Ovary (tissue), 7 donors: ENCODE measurements at regions not wholly inside any gene's neighbourhood (a gene's known extent, or its start where the extent isn't known, plus 50 kb on each side); places are given as distances from the start of the nearest gene placed in this dataset.

Experiments
- DNase-seq, 5 donors: peaks; one replicate each; pipeline ENCODE4 v3.0.0-alpha.2; 2019 to 2020
- H3K27ac ChIP-seq, 2 donors: fragments of 200-600 bp; one replicate each; pipeline versions ENCODE4 v1.5.1 to v1.8.0; 2019 to 2022
- H3K27me3 ChIP-seq: fragments of 200-600 bp; one replicate; pipeline ENCODE4 v1.8.0; 2022
- H3K36me3 ChIP-seq: fragments of 200-600 bp; sonication (generic); one replicate; pipeline ENCODE4 v1.5.1; 2019
- H3K4me1 ChIP-seq: one replicate; pipeline ENCODE4 v1.8.1; 2013; ENCODE audit warnings: mild to moderate bottlenecking, moderate library complexity; ENCODE audit not compliant: insufficient read depth
- H3K4me3 ChIP-seq: fragments of 200-600 bp; sonication (generic); one replicate; pipeline ENCODE4 v1.5.1; 2017
- H3K9me3 ChIP-seq, 2 donors: fragments of 200-600 bp in 1 of 2; sonication (generic) in 1 of 2; one replicate each; pipeline versions ENCODE4 v1.5.1 to v1.8.1; 2013 to 2019; ENCODE audit warnings: mild to moderate bottlenecking in 1 of 2, moderate library complexity in 1 of 2
- EP300 ChIP-seq: sonication (generic); formaldehyde crosslinking; IDR thresholded peaks from one replicate; pipeline ENCODE4 v1.6.1; 2017; ENCODE audit warnings: antibody characterized with exemption
- POLR2A ChIP-seq: fragments of 450-650 bp; IDR thresholded peaks from one replicate; pipeline ENCODE4 v1.6.1; 2017; ENCODE audit warnings: antibody characterized with exemption, mild to moderate bottlenecking, moderate library complexity
- WGBS, 3 donors: extraction: QIAGEN DNeasy Blood & Tissue Kit in 1 of 3; methylation state at CpG; one replicate each; pipeline versions ENCODE4 v1.1.5 to v1.1.7; 2013 to 2017; 5-methylcytosine and 5-hydroxymethylcytosine counted together
- intact Hi-C, 4 donors: fragments of 100-400 bp; cut with DNase I; formaldehyde crosslinking; loops; one replicate each; pipeline versions ENCODE4 v1.11.0 to v1.15.1; 2022 to 2023
- TF ChIP-seq, protein P1 (sequence below), 3 donors: fragments of 450-650 bp in 2 of 3; fragments of 200-600 bp in 1 of 3; IDR thresholded peaks; one replicate each; pipeline versions ENCODE4 v1.5.1 to v1.8.0; 2016 to 2022; ENCODE audit warnings: antibody characterized with exemption in 3 of 3, mild to moderate bottlenecking in 1 of 3
- donor health status: DM: no; HTN: no; CAD: no; lungs with moderate emphysema.
- donor health status: DM: no; HTN: no; CAD: no.
- donor health status: Bipolar disorder and iron deficiency.
- donor health status: DM: no; HTN: no; CAD: no.
- donor health status: DM: yes; HTN: yes; CAD: no.

GRCh38 chr2:16277117-16277516, 336.8 kb downstream of the MYCN start:
- H3K9me3 ChIP-seq: no peaks in the 10 kb centered on the region
- intact Hi-C loops: loop anchor here in 1 of 4 donors (5.0 to 10.0 kb wide), 2 partner anchors 622 to 2000 kb away; no protein-coding TSS in a partner anchor
- no peak overlapping the region for H3K4me3 ChIP-seq
- TF ChIP-seq EP300 (no peak), POLR2A (no peak)
- TF ChIP-seq, protein P1, sequence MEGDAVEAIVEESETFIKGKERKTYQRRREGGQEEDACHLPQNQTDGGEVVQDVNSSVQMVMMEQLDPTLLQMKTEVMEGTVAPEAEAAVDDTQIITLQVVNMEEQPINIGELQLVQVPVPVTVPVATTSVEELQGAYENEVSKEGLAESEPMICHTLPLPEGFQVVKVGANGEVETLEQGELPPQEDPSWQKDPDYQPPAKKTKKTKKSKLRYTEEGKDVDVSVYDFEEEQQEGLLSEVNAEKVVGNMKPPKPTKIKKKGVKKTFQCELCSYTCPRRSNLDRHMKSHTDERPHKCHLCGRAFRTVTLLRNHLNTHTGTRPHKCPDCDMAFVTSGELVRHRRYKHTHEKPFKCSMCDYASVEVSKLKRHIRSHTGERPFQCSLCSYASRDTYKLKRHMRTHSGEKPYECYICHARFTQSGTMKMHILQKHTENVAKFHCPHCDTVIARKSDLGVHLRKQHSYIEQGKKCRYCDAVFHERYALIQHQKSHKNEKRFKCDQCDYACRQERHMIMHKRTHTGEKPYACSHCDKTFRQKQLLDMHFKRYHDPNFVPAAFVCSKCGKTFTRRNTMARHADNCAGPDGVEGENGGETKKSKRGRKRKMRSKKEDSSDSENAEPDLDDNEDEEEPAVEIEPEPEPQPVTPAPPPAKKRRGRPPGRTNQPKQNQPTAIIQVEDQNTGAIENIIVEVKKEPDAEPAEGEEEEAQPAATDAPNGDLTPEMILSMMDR (IDR thresholded peaks at IDR 0.05): no peak
- H3K4me1 ChIP-seq: no peaks in the 10 kb centered on the region
- no peaks in the 10 kb centered on the region for H3K36me3 ChIP-seq
- no peak for DNase-seq
- H3K27ac ChIP-seq: no peak overlapping the region
- WGBS, 3 donors: 89 to 97% (median 96%) methylated on average over 2 of the region's 2 CpGs
- H3K27me3 ChIP-seq: no peaks in the 10 kb centered on the region

GRCh38 chr2:16275661-16276060, 335.3 kb downstream of the MYCN start:
- DNase-seq: no peak
- 74 to 78% (median 78%) methylated on average over 4 of the region's 4 CpGs for WGBS, 3 donors
- H3K9me3 ChIP-seq: no peaks in the 10 kb centered on the region
- no peak overlapping the region for H3K27ac ChIP-seq
- H3K27me3 ChIP-seq: no peaks in the 10 kb centered on the region
- intact Hi-C loops: loop anchor here in 1 of 4 donors (5.0 to 10.0 kb wide), 2 partner anchors 621 to 1998 kb away; no protein-coding TSS in a partner anchor
- no peaks in the 10 kb centered on the region for H3K36me3 ChIP-seq
- TF ChIP-seq EP300: no peak
- TF ChIP-seq, protein P1 (IDR thresholded peaks at IDR 0.05): no peak
- H3K4me1 ChIP-seq: no peaks in the 10 kb centered on the region
- no peak overlapping the region for H3K4me3 ChIP-seq

DNA sequence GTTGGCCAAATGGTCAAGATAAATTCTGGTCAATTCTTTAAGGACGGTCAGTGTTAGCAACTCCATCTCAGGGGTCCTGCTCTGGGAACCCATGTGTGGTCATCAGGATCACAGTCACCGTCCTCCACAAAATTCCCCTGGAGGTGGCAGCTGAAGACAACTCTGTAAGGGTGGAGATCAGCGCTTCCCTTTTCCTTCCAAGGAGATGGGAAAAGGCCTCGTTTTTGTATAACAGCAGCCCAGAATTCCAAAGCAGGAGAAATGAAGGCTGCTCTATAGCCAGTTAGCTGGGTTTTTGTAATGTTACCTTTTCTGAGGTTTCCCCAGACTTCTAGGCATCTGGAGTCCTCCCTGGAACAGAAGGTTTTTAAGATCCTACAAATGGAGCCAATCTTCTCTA, 334.8 kb downstream of the MYCN start:
- intact Hi-C loops: loop anchor here in 1 of 4 donors (5.0 to 10.0 kb wide), 2 partner anchors 620 to 1998 kb away; no protein-coding TSS in a partner anchor
- TF ChIP-seq, protein P1 (IDR thresholded peaks at IDR 0.05): no peak
- TF ChIP-seq EP300 (no peak), POLR2A (no peak)

GRCh38 chr2:16273111-16273510, 332.8 kb downstream of the MYCN start:
- TF ChIP-seq, protein P1 (IDR thresholded peaks at IDR 0.05): no peak
- no peak for TF ChIP-seq POLR2A
- no peak for TF ChIP-seq EP300
- Histone ChIP-seq H3K9me3 (no peaks in the 10 kb centered on the region), H3K4me3 (no peak overlapping the region), H3K36me3 (no peaks in the 10 kb centered on the region), H3K27ac (no peak overlapping the region), H3K4me1 (no peaks in the 10 kb centered on the region), H3K27me3 (no peaks in the 10 kb centered on the region)
- DNase-seq: no peak
- intact Hi-C loops: loop anchor here in 1 of 4 donors (10.0 kb wide), 1 partner anchor 618 kb away; no protein-coding TSS in a partner anchor

More for the DNA sequence above, 334.8 kb downstream of the MYCN start:
- Histone ChIP-seq H3K9me3 (no peaks in the 10 kb centered on the region), H3K27me3 (no peaks in the 10 kb centered on the region), H3K36me3 (no peaks in the 10 kb centered on the region), H3K4me3 (no peak overlapping the region), H3K27ac (no peak overlapping the region), H3K4me1 (no peaks in the 10 kb centered on the region)
- no peak for DNase-seq
- 88 to 95% (median 95%) methylated on average over 4 of the region's 4 CpGs for WGBS, 3 donors
